ENCODE measurements at regions not wholly inside any gene's neighbourhood (a gene's known extent, or its start where the extent isn't known, plus 50 kb on each side); places are given as distances from the start of the nearest gene placed in this dataset.
"Not testable (repeated sequence)": the region's sequence is repeated elsewhere in the genome, so short reads cannot be mapped to it uniquely, and the experiment has no call there.

DNA sequence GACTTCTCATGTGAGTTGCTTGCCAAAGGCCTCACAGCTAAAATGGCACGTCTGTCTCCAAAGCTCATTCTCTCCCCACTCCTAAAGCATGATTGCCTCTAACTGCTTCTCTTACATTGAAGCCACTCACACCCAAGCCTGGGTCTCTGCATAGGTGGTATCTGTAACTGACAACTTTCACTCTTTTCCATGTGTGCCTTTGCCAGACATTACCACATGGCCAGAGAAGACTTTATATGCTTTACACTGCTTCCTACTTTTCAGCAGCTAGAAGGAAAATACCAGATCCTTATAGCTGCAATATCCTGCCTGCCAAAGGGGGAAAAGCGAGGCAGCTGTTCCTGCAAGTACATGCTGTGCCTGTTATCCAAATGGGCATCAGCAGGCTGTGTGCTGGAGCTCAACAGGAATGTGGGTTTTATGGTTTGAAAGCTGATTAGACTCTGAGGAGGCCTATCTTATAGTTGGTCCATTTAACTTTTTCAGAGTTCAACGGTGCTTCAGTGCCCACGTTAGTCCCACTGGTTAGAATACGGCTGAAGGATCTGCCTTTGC is 547.1 kb downstream of the RAB38 start:
- no peak for DNase-seq

DNA sequence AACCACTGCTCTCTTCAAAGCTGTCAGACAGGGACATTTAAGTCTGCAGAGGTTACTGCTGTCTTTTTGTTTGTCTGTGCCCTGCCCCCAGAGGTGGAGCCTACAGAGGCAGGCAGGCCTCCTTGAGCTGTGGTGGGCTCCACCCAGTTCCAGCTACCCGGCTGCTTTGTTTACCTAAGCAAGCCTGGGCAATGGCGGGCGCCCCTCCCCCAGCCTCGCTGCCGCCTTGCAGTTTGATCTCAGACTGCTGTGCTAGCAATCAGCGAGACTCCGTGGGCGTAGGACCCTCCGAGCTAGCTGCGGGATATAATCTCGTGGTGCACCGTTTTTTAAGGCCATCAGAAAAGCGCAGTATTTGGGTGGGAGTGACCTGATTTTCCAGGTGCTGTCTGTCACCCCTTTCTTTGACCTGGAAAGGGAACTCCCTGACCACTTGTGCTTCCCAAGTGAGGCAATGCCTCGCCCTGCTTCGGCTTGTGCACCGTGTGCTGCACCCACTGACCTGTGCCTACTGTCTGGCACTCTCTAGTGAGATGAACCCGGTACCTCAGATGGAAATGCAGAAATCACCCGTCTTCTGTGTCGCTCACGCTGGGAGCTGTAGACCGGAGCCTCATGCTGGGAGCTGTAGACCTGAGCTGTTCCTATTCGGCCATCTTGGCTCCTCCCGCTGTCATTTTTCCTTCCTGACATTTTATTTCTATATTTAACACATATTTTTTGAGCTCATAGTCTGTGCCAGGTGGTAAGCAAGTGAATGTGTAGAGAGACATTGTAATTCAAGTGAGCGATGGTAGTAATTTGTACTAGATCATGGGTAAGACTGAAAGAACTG is 551.5 kb downstream of the RAB38 start:
- DNase-seq, result not testable (repeated sequence)

DNA sequence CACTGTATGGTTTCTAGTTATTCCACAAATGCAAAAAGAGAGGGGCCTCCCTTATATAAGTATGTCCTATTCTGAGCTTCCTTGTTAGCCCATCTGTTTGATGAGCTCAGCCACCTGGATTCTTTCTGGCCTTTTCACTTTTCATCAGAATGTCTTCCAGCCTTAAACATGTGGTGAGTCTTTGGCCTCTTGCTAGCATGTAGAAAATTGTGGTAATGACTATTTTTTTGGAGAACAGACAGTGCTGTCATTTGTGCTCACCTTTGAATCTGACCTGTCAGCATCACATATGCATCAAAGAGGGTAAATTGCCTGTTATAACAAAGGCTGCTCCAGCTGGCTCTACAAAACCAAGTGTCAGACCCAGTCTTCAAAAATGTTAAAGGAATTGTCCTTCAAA is 558.7 kb downstream of the RAB38 start:
- no peak for DNase-seq

DNA sequence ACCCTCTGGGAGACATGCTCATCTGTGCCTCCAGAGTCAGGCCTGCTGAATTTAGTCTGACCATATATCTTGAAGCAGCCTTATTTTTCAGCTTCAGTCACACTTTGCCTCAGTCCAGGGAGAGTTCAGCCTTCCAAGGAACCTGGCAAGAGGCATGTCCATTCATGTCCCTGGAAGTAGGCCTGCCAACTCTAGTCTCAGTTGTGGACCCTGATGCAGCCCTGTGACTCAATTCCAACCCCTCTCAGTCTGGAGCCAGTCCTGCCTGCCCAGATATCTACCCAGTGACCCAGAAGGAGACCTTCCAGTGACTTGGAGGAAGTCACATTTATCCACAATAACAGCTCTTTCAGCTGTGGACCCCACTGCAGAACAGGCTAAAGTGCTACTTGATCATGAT is 566.6 kb downstream of the TMEM135 start:
- no peak for DNase-seq

DNA sequence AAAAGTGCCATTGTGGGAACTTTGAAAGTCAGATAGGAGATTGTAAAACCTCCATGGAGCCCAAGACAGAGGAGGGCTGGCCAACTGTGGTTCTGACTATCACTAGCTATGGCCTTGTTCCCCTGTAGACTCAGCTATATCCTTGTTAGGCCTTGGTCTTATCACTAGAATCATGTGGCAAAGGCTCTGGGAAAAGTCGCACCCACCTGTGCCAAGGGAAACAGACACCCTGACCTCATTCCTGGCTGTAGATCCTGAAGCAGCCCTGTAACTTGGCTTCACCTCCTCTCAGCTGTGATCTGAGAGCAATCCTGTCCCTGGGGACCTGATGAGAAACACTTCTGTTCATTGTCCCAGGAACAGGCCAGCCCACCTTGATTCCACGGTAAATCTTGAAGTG is 566.2 kb downstream of the TMEM135 start:
- DNase-seq, result no peak

DNA sequence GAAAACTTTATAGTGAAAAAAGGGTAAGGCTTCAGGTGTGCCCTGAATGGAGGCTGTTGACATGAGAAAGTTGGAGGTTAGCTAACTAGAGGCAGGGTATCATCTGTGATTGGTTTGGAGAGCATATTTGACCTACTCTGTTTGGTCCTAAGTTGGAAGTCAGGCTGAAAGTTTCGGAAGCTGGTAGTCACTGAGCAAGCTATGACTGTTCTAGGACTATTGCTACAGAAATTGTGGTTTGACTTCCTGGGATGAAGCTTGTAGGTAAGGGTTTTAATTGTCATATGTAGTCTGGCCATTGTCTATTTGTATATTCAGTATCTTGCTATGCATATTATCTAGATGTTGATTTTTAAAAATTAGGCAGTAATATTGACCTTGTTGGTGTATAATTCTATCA is 565.0 kb downstream of the TMEM135 start:
- DNase-seq, result no peak

DNA sequence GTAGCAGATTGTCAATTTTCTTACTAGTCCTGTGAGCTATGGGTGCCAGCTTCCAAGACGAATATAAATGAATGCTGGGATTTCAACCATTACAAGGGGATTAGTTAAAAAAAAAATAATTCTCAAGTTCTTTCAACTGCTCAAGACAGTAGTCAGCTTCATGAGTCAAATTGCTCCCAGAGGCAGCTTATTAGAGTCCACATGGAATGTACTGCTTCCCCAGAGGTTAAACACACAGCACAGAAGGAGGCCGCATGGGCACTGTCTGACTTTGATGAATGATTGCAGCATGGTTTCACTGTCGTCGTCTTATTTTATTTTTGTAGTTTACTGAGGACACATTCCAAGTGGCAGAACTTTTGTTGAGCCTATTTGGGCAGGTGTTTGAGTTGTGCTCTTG is 563.2 kb downstream of the TMEM135 start:
- DNase-seq, result no peak

DNA sequence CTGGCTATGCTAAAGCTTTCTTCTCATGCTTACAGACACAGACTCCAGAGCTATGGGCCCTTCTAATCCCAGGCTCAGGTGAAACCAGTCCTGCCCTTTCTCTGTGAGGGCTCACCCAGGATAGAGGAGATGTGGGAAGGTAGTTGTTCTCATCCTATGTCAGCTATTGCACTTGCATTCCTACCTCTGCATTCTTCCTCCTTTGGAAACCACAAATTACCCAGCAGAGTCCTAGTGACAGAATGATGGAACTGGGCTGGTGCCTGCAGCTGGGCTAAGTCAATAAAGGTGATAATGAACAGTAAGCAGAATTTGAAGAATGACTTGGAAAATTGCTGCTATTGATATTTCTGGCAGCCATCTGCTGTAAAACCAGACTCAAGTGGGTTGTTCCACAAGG is 560.0 kb downstream of the TMEM135 start:
- no peak for DNase-seq

DNA sequence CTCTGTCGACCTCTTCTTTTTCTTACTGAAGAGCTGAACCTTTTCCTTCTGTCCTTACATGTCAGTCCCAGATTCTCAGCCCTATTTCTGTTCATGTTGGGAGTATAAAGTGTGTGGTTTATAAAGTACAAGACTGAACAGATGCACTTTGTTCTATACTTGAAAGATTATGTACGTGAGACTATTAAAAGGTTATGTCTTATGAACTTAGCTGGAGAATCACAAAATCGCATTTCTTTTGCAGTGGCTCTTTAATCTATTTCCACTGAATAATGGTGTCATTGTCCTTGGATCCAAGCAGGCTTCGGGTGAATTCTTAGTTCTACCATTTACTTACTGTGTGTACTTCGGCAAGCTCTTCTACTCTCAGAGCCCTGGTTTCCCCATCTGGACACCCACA is 558.4 kb downstream of the TMEM135 start:
- DNase-seq, result no peak

DNA sequence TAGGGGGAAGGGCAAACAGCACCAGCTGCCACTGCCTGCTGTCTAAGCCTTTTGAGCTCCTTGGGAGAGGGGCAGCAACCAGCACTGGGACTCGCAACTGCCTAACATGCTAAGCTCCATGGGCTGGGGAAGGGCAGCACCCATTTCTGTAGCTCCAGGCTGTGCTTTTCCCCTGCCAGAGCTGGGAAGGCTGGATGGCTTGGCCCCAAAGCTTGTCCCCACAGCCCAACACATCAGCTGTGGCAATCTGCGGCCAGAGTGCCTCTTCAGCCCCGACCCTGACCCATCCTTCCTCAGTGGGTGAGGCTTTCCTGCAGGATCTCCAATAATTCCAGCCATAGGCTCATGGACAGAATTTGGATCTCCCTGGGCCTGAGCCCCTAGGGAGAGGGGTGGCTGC is 551.3 kb downstream of the TMEM135 start:
- DNase-seq, result no peak

DNA sequence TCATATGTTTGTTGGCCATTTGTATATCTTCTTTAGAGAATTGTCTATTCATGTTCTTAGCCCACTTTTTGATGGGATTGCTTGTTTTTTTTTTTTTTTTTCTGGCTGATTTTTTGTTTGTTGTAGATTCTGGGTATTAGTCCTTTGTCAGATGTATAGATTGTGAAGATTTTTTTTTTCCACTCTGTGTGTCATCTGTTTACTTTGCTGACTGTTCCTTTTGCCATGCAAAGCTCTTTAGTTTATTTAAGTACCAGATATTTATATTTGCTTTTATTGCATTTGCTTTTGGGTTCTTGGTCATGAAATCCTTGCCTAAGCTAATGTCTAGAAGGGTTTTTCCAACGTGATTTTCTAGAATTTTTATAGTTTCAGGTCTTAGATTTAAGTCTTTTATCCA is 547.9 kb downstream of the TMEM135 start:
- DNase-seq, result not testable (repeated sequence)

DNA sequence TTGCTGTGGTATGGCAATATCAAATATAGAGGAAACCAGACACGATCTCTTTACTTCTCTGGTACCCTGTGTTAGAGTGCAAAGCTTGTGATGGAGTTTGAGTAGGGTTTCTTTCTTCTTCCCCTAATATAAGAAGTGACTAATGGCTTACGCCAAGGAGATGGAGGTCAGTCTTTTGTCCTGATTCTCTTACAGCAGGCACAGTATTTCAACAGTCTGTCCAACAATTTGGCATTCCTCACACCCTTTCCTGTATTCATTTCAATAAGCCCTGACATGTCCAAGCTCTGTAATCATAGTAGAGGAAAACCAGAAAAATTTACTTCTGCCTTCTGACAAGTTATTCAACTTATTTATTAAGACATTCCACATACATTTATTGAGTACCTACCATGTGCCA is 546.2 kb downstream of the TMEM135 start:
- no peak for DNase-seq

DNA sequence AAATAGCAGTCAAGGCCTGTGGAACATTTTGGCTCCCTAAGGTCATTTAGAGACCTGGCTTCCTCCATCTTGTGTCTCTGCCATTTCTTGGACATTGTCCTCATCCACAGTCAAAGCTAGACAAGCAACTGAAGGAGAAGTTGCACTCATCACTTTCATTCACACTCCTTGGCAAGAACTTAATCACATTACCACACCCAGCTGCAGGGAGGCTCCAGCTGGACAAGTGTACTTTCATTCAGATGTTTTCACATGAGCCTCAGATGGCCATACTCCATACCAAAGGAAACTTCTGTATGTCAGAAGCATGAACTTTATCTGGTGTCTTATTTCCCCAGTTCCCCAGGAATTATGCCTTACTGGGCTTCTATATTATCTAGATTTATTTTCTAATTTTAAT is 537.4 kb downstream of the TMEM135 start:
- no peak for DNase-seq

DNA sequence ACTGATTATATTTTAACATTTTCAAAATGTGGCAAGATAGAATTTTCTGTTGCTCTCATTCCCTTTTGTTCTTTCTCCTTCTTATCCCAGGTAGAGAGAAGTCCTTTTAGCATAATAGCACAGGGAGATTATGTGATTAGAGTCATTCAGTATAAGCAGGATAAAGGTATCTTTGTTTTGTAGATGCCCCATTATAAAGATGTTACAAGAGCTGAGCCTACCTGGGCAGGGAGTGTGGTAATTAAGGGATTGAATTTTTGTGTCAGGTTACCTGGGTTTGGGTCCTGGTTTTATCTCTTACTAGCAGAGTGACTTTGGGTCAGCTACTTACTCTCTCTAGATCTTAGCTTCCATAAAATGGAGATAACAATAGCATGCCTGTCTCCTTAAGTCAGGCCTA is 536.5 kb downstream of the TMEM135 start:
- DNase-seq, result no peak

DNA sequence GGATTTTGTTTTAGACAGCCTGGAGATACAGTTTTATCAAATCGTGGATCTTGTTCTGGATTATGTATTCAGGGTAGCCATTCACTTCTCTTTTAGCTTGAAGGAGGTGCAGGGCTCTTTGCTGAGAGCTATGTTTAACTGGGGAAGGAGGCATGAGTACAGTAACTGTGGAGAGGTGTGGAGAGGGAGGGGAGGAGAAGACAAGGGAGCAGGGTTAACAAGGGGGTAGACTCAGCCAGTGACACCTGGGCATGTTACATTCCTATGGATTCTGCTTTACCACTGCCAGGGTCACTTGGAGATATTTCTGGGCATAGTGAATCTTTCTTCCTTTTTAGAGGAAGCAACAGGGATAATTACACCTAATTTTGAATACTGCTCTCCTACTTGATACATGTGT is 536.0 kb downstream of the TMEM135 start:
- no peak for DNase-seq

DNA sequence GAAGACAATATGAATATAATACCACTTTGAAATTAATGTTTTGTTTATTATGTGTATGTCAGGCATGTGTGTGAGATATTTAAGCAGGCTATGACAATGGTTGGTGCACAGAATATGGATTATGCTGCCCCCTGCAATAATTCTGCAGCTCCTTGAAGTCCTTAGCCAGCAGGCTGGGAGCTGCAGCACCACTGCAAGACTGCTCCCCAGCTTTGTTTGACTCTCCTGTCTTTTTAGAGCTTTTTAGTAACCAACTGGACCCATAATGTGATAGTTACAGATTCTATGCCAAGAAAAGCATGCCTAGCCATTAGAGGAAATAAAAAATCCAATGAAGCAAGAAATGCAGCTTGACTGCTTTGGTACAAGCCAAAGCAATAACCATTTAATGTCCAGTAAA is 535.1 kb downstream of the TMEM135 start:
- no peak for DNase-seq

DNA sequence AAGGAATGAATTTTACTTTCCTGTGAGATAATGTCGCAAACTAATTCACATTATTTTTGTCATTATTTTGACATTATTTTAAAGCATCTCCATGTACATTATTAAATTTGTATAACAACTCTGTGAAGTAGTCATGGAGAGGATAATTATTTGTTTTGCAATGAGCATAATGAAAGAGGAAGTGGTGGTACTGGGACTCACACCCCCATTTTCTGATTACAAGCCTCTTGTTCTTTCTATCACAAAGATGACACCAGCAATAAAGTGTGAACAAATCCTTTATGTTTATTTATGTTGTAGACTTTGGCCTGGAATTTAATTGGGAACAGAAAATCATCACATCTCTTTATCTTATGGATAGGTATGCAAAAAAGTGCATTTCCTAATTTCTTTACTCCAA is 522.6 kb downstream of the TMEM135 start:
- DNase-seq, result no peak

DNA sequence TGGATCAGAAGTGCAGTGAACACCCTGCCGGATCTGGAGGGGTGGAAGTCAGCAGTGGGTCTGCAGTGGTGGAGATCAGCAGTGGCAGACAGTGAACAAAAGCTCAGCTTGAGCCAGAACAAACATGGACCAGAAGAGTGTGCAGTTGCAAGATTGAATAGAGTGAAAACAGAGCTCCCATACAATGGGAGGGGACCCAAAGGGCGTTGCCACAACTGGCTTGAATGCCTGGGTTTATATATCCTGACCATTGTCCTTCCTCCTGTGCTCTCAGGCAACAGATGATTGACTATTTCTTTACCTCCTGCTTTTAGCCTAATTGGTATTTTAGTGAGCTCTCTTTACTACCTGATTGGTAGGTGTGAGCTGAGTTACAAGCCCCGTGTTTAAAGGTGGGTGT is 522.1 kb downstream of the TMEM135 start:
- not testable (repeated sequence) for DNase-seq

DNA sequence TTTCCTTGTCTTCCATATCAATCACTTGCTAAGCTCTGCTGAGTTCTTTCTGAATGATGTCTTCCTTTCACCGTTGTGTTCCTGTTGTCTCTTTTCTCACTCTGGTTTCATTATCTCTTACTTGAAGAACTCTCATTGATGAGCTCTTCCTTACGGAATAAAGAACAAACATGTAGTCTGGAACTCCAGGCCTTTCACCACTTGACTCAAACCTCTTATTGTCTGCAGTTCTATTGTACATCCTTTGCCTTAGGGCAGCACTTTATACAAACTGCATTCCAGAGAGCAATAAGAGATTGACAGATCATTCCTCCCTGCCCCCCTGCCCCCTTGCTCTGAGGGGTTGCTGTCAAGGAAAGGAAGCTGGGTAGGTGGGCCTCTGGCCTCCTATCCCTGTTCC is 517.4 kb downstream of the TMEM135 start:
- no peak for DNase-seq

DNA sequence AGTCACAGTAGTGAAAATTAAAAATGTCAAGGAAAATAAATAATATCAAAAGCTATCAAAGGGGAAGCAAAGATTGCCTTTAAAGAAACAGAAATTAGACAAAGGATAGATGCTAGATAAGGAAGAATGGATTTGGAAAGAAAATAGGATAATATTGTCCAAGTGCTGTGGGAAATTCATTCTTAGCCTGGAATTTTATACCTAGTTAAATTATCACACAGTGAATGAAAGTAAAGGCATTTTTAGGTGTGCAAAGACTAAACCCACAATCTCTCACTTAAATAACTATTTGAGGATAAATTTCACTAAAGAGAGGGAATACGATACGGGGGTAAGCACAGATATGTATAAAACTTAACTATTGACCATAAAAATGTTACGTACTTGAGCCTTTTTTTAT is 511.1 kb downstream of the TMEM135 start:
- no peak for DNase-seq

DNA sequence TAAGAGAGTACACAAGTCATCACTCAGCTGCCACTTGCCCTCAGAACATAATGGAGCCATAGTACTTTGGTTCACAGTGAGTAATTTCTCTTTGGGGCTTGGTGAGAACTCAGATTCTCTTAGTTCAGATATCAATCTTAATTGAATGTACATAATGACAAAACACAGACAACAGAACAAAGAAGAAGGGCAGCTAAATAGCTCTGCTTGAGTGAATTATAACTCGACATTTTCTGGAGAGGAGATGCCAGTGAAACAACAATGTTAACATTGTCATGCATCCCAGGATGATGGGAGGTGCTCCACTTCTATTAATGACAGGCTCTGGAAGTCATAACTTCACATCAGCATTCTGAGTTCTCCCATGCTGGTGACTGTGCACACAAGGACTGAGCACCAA is 508.1 kb downstream of the TMEM135 start:
- DNase-seq, result no peak

DNA sequence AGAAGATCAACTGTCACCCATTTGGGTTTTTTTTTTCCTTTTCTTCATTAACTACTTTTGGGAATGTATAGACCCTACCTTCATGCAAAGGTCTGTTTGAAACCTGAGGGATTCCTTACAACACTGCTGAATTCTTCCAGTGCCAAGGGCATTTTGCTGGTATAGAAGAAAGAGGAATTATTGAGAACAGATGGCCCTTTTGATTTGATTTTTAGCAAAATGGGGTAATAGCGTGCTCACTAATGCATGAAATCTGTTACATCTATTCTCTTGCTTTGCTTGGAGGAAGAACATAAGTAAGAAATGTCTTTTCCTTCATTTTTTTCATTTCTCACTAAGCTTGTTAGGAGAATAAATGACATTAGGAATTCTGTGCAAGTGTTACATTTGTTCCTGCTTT is 501.9 kb downstream of the TMEM135 start:
- DNase-seq, result no peak

DNA sequence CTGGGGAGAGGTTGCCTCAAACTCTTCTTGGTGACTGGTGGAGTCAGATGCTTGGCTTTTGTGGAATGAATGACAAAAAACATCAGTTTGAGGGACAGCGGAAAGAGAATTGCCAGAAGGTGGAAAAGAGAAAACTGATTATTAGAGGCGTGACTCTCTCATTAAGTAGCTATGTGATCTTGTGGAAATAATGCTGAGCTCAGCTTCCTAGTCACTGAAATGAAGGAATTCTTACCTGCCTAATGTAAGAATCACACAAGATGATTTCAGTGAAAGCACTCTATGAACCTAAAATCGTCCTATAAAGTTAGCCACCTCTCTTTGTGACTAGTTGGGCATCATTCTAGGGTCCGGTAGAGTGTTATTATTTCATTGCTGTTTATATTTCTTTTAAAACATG is 498.8 kb downstream of the TMEM135 start:
- DNase-seq, result no peak

DNA sequence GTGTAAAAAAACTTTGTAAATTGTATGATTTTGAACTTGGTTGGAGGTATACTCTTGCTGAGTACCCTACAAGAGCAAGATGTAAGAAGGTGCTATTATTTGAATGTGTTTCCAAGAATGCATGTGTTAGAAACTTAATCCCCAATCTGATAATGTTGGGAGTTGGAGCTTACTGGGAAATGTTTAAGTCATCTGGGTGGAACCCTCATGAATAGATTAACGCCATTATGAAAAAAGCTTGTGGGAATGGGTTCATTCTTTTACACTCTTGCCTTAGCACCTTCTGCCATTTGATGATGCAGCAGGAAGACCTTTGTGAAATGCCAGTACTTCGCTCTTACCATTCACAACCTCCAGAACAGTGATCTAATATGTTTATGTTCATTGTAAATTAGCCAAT is 498.3 kb downstream of the TMEM135 start:
- no peak for DNase-seq

DNA sequence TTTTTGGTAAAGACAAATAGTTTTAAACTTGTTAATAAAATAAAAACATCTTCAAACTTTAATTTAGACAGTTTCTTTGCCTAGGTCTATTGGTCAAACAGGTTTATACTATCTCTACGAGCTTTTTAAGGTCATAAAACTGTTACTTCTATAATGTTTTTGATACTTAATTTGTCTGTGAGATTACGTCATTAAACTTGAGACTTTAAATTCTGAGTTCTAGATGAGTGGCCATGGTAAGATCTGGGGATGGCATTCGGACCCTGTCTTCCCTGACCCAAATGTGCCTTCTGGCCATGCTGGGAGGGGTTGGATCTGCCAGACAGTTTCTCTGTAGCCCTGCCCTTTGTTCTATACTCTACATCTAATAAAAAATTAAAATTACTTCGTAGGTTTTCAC is 497.8 kb downstream of the TMEM135 start:
- no peak for DNase-seq
